MM.1S (cell line): ENCODE measurements at regions not wholly inside any gene's neighbourhood (a gene's known extent, or its start where the extent isn't known, plus 50 kb on each side); places are given as distances from the start of the nearest gene placed in this dataset.

Experiments
- EZH2 ChIP-seq: fragments of 300-600 bp; sonication (generic); optimal IDR thresholded peaks from 2 replicates; pipeline ENCODE3; 2017; ENCODE audit warnings: low read depth, mild to moderate bottlenecking, antibody characterized with exemption, low read length, mixed read lengths
- EZH2phosphoT487 ChIP-seq: fragments of 300-600 bp; sonication (generic); IDR thresholded peaks from 2 replicates; pipeline ENCODE4 v1.6.1; 2018; ENCODE audit warnings: antibody characterized with exemption, low read length
- TF ChIP-seq, protein P1 (sequence below): fragments of 300-600 bp; sonication (generic); IDR thresholded peaks from 2 replicates; pipeline ENCODE4 v1.5.1; 2016; ENCODE audit warnings: antibody characterized with exemption, low read length, mixed read lengths

DNA sequence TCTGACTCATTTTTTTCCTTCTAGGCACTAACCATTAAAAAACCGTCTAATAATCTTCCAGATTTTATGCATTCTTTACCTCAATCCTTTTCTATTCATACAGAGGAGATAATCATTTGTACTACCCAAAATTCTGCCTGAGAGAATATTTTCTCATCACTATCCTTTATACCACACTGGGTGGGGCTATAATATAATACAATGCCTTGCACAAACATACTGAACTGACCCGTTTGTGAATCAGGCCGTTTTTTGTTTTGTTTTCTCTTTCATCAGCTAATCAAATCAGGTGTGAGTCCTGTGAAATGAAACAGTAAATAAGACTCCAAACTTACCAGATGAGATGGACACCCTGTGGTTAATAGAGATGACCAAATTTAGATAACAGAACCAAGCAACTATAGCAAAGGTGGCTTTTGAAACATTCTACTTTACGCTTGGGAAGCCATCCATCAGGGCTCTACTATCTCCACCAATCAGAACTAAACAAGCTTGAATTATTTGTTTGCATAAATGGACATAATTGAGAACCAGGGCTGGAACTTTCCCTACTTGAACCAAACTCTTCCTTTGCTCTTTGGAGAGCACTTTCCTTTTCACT lies 573.0 kb downstream of the GABRG1 start:
- TF ChIP-seq EZH2 (no peak), EZH2phosphoT487 (no peak)
- TF ChIP-seq, protein P1, sequence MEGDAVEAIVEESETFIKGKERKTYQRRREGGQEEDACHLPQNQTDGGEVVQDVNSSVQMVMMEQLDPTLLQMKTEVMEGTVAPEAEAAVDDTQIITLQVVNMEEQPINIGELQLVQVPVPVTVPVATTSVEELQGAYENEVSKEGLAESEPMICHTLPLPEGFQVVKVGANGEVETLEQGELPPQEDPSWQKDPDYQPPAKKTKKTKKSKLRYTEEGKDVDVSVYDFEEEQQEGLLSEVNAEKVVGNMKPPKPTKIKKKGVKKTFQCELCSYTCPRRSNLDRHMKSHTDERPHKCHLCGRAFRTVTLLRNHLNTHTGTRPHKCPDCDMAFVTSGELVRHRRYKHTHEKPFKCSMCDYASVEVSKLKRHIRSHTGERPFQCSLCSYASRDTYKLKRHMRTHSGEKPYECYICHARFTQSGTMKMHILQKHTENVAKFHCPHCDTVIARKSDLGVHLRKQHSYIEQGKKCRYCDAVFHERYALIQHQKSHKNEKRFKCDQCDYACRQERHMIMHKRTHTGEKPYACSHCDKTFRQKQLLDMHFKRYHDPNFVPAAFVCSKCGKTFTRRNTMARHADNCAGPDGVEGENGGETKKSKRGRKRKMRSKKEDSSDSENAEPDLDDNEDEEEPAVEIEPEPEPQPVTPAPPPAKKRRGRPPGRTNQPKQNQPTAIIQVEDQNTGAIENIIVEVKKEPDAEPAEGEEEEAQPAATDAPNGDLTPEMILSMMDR = 0 out of 2 replicates have a peak, but pooled peaks have one; percentile 4
